Prostate gland (tissue), 2 donors: ENCODE measurements at regions not wholly inside any gene's neighbourhood (a gene's known extent, or its start where the extent isn't known, plus 50 kb on each side); places are given as distances from the start of the nearest gene placed in this dataset.

Source experiments
- CTCF ChIP-seq, 4 experiments: fragments of 200-600 bp in 2 of 4; fragments of 450-650 bp in 2 of 4; sonication (generic) in 2 of 4; IDR thresholded peaks; 1 replicate in 3 of 4; 2 replicates in 1 of 4; pipeline ENCODE4 v1.5.1; 2016 to 2019; ENCODE audit warnings: antibody characterized with exemption in 4 of 4, mild to moderate bottlenecking in 2 of 4, moderate library complexity in 2 of 4
- POLR2A ChIP-seq: fragments of 450-650 bp; IDR thresholded peaks from one replicate; pipeline ENCODE4 v1.6.1; 2016; ENCODE audit warnings: antibody characterized with exemption, mild to moderate bottlenecking
- POLR2AphosphoS5 ChIP-seq: sonication (generic); formaldehyde crosslinking; IDR thresholded peaks from one replicate; pipeline ENCODE4 v1.6.1; 2017; ENCODE audit warnings: antibody characterized with exemption

GRCh38 chrX:10104958-10105658, 51.7 kb upstream of the CLCN4 start:
- TF ChIP-seq POLR2A (no peak), CTCF (IDR thresholded peaks at IDR 0.05) (no peak), POLR2AphosphoS5 (no peak)
